Activated T-helper 2 cell treated with anti-CD3 and anti-CD28 coated beads, Interferon-gamma antibody, Interleukin-2, Interleukin-4, amounts not matched to agents 10 μg/mL and 5 μg/mL and 100 μg/mL, durations not matched to agents 14 hours and 24 hours and 36 hours (primary cell): ENCODE measurements at regions not wholly inside any gene's neighbourhood (a gene's known extent, or its start where the extent isn't known, plus 50 kb on each side); places are given as distances from the start of the nearest gene placed in this dataset.

Source experiments
- DNase-seq: peaks from one replicate; pipeline ENCODE4 v3.0.0; 2021; ENCODE audit warnings: low spot score
- H3K27ac Mint-ChIP-seq: one replicate; pipeline ENCODE4 v1.8.0; 2021; ENCODE audit warnings: mixed read lengths
- H3K27me3 Mint-ChIP-seq: one replicate; pipeline ENCODE4 v1.8.0; 2021; ENCODE audit warnings: low read depth, mixed read lengths
- H3K36me3 Mint-ChIP-seq: one replicate; pipeline ENCODE4 v1.8.0; 2021; ENCODE audit warnings: low read depth, mixed read lengths
- H3K4me1 Mint-ChIP-seq: one replicate; pipeline ENCODE4 v1.8.0; 2021; ENCODE audit warnings: low read depth, mixed read lengths
- H3K4me3 Mint-ChIP-seq: one replicate; pipeline ENCODE4 v1.8.0; 2021; ENCODE audit warnings: low read depth, mild to moderate bottlenecking, moderate library complexity, mixed read lengths
- H3K9me3 Mint-ChIP-seq: one replicate; pipeline ENCODE4 v1.8.0; 2021; ENCODE audit warnings: mixed read lengths
- intact Hi-C: fragments of 100-400 bp; cut with micrococcal nuclease; formaldehyde crosslinking; loops from one replicate; pipeline ENCODE4 v1.15.1; 2023

DNA sequence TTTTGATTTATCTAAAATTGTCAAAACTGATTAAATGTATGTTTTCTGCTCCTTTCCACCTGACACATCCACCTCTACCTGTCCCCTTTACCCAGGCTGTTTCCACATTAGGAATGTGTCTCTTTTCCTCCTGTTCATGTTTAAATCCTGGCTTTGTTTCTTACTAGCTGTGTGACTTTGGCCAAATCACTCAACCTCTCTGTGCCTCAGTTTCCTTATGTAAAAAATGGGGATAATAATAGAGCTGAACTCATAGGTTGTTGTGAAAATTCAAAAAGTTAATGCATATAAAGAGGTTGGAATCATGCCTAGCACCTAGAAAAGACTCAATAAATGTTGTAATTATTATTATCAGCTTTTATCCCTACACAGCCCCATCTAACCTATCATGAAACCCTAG is 136.8 kb downstream of the NXPE2 start:
- H3K27me3 Mint-ChIP-seq: no peaks in the 10 kb centered on the region
- no peaks in the 10 kb centered on the region for H3K4me1 Mint-ChIP-seq
- H3K4me3 Mint-ChIP-seq: no peak overlapping the region
- no peaks in the 10 kb centered on the region for H3K36me3 Mint-ChIP-seq
- no peak overlapping the region for H3K27ac Mint-ChIP-seq
- no peak for DNase-seq
- intact Hi-C loops: no loop called here
- H3K9me3 Mint-ChIP-seq: no peaks in the 10 kb centered on the region

DNA sequence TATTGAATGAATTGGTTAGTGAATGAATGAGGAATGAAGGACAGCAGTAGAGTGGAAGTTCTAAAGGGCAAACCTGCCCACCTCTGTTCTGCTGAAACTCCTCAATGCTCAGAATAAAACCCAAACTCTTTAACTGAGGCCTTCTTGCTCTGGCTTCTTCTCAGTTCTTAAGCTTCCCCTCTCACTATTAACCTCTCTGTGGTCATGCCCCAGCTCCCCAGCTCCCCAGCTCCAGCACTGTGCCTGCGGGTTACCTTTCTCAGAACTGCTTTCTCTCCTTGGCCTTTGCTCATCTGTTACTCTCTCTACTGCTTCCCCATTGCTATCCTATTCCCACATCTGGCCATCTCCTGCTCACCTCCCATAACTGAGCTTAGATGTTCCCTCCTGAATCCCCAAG is 137.4 kb downstream of the NXPE2 start:
- H3K9me3 Mint-ChIP-seq: no peaks in the 10 kb centered on the region
- H3K27ac Mint-ChIP-seq: no peak overlapping the region
- intact Hi-C loops: no loop called here
- no peaks in the 10 kb centered on the region for H3K4me1 Mint-ChIP-seq
- no peak for DNase-seq
- H3K27me3 Mint-ChIP-seq: no peaks in the 10 kb centered on the region
- H3K36me3 Mint-ChIP-seq: no peaks in the 10 kb centered on the region
- no peak overlapping the region for H3K4me3 Mint-ChIP-seq

DNA sequence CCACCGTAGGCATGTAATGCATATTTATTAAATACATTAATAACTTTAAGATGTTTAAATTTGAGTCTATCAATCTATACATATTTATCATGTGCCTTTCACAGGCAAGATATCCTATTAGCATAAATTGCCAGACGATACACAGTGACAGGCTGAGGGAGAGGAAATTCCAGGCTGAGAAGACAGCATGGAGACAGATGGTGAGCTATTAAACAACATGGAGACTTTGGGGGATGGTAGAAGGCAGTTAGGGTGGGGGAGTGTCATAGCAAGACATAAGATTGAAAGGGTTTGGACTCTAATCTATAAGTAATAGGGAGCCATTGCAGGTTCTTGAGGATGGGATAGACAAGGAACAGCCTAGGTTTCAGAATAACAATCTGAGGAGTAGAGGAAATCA is 138.5 kb downstream of the NXPE2 start:
- Mint-ChIP-seq H3K4me1 (no peaks in the 10 kb centered on the region), H3K27me3 (no peaks in the 10 kb centered on the region), H3K4me3 (no peak overlapping the region), H3K27ac (no peak overlapping the region), H3K36me3 (no peaks in the 10 kb centered on the region), H3K9me3 (no peaks in the 10 kb centered on the region)
- no peak for DNase-seq
- intact Hi-C loops: no loop called here

- no peaks in the 10 kb centered on the region for H3K27me3 Mint-ChIP-seq
- DNase-seq: no peak
- no peaks in the 10 kb centered on the region for H3K36me3 Mint-ChIP-seq
- H3K9me3 Mint-ChIP-seq: no peaks in the 10 kb centered on the region
- H3K27ac Mint-ChIP-seq: no peak overlapping the region
- H3K4me1 Mint-ChIP-seq: no peaks in the 10 kb centered on the region
- intact Hi-C loops: no loop called here
- no peak overlapping the region for H3K4me3 Mint-ChIP-seq
Measured at GRCh38 chr11:114818382-114818781, 140.1 kb downstream of the NXPE2 start.

DNA sequence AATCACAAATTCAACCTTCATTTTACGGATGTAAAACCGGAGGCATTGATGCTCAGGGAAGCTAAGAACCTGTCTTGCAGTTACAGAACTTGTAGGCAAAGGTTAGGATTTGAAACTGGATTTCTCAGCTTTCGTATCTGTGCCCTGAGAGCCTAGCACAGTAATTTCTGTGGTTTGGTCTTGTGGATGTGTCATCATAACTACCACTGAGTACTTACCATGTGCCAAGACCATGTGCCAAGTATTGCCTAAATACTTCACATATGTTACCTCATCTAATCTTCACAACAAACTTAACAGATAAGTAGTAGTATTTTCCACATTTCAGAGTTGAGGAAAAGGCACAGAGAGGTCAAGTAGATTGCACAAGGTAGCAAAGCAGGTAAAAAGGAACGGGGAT is 140.7 kb downstream of the NXPE2 start:
- H3K27ac Mint-ChIP-seq: no peak overlapping the region
- intact Hi-C loops: no loop called here
- no peaks in the 10 kb centered on the region for H3K9me3 Mint-ChIP-seq
- no peak for DNase-seq
- H3K4me3 Mint-ChIP-seq: no peak overlapping the region
- H3K27me3 Mint-ChIP-seq: no peaks in the 10 kb centered on the region
- H3K36me3 Mint-ChIP-seq: no peaks in the 10 kb centered on the region
- H3K4me1 Mint-ChIP-seq: no peaks in the 10 kb centered on the region

DNA sequence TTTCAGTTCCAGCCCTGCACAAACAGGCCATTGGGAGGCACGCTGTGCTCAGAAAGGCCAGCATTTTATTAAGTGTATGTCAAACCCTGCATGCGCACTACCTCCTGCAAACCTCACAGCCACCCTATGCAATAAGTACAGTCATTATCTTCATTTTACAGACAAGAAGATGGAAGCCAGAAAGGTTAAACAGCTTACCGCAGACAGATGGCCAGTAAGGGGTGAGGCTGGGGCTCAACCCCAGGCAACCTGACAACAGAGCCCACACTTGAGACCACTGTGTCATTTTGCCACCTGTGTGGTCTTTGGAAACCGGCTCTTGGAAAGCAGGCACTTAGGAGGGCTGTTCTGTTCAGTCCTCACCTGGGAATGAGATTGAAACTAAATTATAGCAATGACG is 142.3 kb downstream of the NXPE2 start:
- no peaks in the 10 kb centered on the region for H3K27me3 Mint-ChIP-seq
- H3K27ac Mint-ChIP-seq: no peak overlapping the region
- H3K4me1 Mint-ChIP-seq: no peaks in the 10 kb centered on the region
- DNase-seq: no peak
- H3K4me3 Mint-ChIP-seq: no peak overlapping the region
- intact Hi-C loops: no loop called here
- H3K9me3 Mint-ChIP-seq: no peaks in the 10 kb centered on the region
- H3K36me3 Mint-ChIP-seq: no peaks in the 10 kb centered on the region

DNA sequence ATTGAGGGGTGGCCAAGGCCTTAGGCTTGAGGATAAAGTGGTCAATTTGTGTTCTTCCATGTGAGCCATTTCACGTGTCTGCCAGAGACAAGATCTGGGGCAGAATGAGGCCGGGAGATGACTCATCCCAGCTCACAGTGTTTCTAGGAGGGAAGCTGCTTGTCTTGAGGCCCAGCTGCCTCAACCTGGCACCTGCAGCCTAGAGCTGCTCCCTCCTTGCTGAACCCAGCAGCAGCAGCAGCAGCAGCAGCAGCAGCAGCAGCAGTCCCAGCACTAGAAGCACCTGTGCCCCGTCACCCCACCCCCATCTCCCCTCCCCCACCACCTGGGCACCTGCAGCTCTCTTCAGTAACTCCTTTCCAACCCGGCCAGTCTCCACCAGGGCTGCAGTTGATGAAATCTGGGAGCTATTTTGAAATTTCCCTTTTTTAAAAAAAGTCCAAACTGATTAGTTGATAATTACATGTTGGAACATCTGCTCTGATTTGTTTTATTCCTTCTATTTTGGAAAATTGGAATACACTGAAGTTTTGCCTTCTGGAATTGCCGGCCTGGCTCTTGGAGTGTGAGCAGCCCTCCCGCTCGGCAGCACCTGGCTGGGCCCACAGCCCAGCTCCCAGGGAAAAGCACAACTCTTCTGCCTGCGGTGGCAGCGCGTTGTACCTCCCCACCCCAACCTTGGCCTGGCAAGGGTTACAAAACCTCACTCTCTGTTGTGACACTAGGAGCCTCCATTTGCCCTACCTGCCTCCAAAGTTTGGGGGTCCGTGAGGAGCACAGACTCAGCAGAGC is 143.5 kb downstream of the NXPE2 start:
- intact Hi-C loops: no loop called here
- DNase-seq: no peak
- Mint-ChIP-seq H3K4me1 (no peaks in the 10 kb centered on the region), H3K4me3 (no peak overlapping the region), H3K27me3 (no peaks in the 10 kb centered on the region), H3K27ac (no peak overlapping the region), H3K9me3 (no peaks in the 10 kb centered on the region), H3K36me3 (no peaks in the 10 kb centered on the region)

- no peak for DNase-seq
- Mint-ChIP-seq H3K4me3 (no peak overlapping the region), H3K27me3 (no peaks in the 10 kb centered on the region), H3K36me3 (no peaks in the 10 kb centered on the region), H3K4me1 (no peaks in the 10 kb centered on the region), H3K27ac (no peak overlapping the region), H3K9me3 (no peaks in the 10 kb centered on the region)
- intact Hi-C loops: no loop called here
Measured at GRCh38 chr11:114826910-114827442, 148.6 kb downstream of the NXPE2 start.

DNA sequence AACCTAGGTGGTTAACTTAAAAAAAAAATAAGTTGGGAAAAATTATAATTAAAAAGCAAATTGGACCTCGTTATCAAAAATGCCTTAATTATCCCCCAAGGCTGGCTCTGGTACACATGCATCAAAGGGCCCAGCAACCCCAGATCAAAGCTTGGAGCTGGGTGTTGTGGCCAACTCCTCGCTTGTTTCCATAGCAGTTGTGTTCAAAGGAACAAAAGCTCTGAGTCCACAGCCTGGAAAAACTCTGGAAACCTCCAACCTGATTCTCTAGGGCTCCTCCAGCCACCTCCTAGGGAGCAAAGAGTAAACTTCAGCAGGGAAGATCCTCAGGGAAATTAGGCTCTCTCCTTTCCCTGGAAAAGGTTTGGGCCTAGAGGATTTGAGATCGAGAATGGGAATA is 149.4 kb downstream of the NXPE2 start:
- H3K9me3 Mint-ChIP-seq: no peaks in the 10 kb centered on the region

GRCh38 chr11:114832532-114833125 is 154.3 kb downstream of the NXPE2 start:
- no peak overlapping the region for H3K4me3 Mint-ChIP-seq
- H3K27ac Mint-ChIP-seq: no peak overlapping the region
- no peak for DNase-seq
- no peaks in the 10 kb centered on the region for H3K9me3 Mint-ChIP-seq
- H3K36me3 Mint-ChIP-seq: no peaks in the 10 kb centered on the region
- intact Hi-C loops: no loop called here
- H3K4me1 Mint-ChIP-seq: no peaks in the 10 kb centered on the region
- no peaks in the 10 kb centered on the region for H3K27me3 Mint-ChIP-seq

More for the DNA sequence above, 149.4 kb downstream of the NXPE2 start:
- Mint-ChIP-seq H3K4me3 (no peak overlapping the region), H3K36me3 (no peaks in the 10 kb centered on the region), H3K4me1 (no peaks in the 10 kb centered on the region), H3K27ac (no peak overlapping the region), H3K27me3 (no peaks in the 10 kb centered on the region)
- intact Hi-C loops: no loop called here
- no peak for DNase-seq

DNA sequence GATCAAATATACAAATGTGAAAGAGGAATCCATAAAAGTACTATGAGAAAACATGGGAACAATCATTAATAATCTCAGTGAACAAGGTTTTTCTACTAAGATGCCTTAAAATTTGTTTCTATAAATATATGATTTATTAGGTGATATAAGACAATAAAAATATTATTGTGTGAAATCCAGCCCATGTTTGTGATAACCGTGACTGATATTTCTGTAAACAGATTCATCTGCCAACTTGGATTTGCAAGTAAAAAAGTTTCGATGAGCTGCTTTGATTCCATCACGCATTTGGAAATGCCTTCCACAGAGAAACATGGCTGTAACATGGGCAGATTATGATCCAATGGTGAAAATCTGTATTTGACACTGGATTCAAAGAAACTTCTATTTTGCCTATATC is 157.8 kb downstream of the NXPE2 start:
- intact Hi-C loops: no loop called here
- Mint-ChIP-seq H3K4me3 (no peak overlapping the region), H3K27me3 (no peaks in the 10 kb centered on the region), H3K4me1 (no peaks in the 10 kb centered on the region), H3K36me3 (no peaks in the 10 kb centered on the region), H3K9me3 (peaks cover 12% of the 10 kb centered on the region), H3K27ac (no peak overlapping the region)
- DNase-seq: no peak

- Mint-ChIP-seq H3K27ac (no peak overlapping the region), H3K27me3 (no peaks in the 10 kb centered on the region), H3K9me3 (no peaks in the 10 kb centered on the region), H3K36me3 (no peaks in the 10 kb centered on the region), H3K4me1 (peaks cover 1% of the 10 kb centered on the region), H3K4me3 (no peak overlapping the region)
- no peak for DNase-seq
- intact Hi-C loops: no loop called here
Measured at GRCh38 chr11:114844896-114845295, 166.6 kb downstream of the NXPE2 start.

DNA sequence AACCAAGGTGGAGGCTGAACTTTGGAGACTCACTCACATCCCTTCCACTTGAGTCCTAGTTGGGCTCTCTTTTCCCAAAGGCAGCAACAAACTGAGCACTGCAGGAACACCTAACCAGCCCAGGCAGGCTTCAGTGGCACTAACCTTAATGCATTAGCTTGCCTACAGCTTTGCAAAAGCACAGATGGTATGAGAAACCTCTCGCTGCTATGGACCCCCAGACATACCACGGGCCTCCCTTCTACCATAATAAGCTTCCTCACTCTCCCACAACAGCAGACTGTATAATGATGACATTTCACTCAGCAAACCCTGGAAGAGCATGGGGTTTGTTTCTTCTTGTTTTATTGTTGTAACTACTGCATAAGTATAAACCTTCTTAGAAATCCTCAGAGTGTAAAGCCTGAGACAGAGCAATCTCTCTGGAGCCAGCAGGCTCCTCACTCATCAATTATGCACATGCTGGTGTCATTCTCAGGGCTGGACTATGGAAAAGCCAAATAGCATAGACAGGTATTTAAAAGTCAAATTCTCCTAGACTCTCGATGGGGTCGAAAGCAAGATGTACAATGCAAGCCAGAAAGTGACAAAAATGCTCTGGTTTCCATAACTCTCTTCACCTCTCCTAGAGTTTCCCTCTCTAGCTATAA is 167.6 kb downstream of the NXPE2 start:
- no peaks in the 10 kb centered on the region for H3K9me3 Mint-ChIP-seq
- no peak for DNase-seq
- H3K27ac Mint-ChIP-seq: no peak overlapping the region
- H3K4me1 Mint-ChIP-seq: peaks cover 1% of the 10 kb centered on the region
- no peaks in the 10 kb centered on the region for H3K27me3 Mint-ChIP-seq
- H3K4me3 Mint-ChIP-seq: no peak overlapping the region
- H3K36me3 Mint-ChIP-seq: no peaks in the 10 kb centered on the region
- intact Hi-C loops: no loop called here
